ENCODE measurements at regions not wholly inside any gene's neighbourhood (a gene's known extent, or its start where the extent isn't known, plus 50 kb on each side); places are given as distances from the start of the nearest gene placed in this dataset.
A peak's percentile ranks its signal among the peaks of the same experiment; 100 is the strongest.

DNA sequence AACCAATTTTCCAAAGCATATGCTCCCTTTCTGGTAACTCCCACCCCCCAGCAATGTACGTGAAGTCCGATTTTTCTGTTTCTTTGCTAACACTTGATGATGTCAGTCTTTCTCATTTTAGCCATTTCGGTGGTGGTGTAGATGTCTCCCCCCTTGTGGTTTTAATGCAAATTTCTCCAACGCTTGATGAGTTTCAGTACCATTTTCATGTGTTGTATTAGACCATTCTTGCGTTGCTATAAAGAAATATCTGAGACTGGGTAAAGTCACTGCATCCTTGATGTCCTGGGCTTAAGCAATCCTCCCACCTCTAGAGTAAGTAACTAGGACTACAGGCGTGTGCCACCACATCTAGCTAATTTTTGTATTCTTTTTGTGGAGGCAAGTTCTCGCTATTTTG is 148.4 kb upstream of the VCX3A start:
- H3K9me3 ChIP-seq, result no peaks in the 10 kb centered on the region
- ATAC-seq, result no peak
- H3K27ac ChIP-seq, result no peak overlapping the region
- no peak for TF ChIP-seq POLR2A (IDR thresholded peaks at IDR 0.05)
- TF ChIP-seq, protein P1, sequence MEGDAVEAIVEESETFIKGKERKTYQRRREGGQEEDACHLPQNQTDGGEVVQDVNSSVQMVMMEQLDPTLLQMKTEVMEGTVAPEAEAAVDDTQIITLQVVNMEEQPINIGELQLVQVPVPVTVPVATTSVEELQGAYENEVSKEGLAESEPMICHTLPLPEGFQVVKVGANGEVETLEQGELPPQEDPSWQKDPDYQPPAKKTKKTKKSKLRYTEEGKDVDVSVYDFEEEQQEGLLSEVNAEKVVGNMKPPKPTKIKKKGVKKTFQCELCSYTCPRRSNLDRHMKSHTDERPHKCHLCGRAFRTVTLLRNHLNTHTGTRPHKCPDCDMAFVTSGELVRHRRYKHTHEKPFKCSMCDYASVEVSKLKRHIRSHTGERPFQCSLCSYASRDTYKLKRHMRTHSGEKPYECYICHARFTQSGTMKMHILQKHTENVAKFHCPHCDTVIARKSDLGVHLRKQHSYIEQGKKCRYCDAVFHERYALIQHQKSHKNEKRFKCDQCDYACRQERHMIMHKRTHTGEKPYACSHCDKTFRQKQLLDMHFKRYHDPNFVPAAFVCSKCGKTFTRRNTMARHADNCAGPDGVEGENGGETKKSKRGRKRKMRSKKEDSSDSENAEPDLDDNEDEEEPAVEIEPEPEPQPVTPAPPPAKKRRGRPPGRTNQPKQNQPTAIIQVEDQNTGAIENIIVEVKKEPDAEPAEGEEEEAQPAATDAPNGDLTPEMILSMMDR (IDR thresholded peaks at IDR 0.05), result no peak
- intact Hi-C loops (cut with DNase I), result no loop called here
- WGBS, 2 donors, result 96 to 97% methylated on average over 7 of the region's 7 CpGs
- no peaks in the 10 kb centered on the region for H3K36me3 ChIP-seq (replicated peaks in 1 of 2; ENCODE audit: insufficient read depth in 1 of 2, low read depth in 2 of 2)
- no peaks in the 10 kb centered on the region for H3K27me3 ChIP-seq
- H3K4me3 ChIP-seq, result no peak overlapping the region
- H3K4me1 ChIP-seq, result peaks cover 13% of the 10 kb centered on the region
- DNase-seq, result no peak

- WGBS, 2 donors, result 87 to 91% methylated on average over 7 of the region's 7 CpGs
- Histone ChIP-seq H3K9me3 (no peaks in the 10 kb centered on the region), H3K27me3 (no peaks in the 10 kb centered on the region), H3K36me3 (replicated peaks in 1 of 2; ENCODE audit: insufficient read depth in 1 of 2, low read depth in 2 of 2) (no peaks in the 10 kb centered on the region), H3K4me1 (peaks cover 13% of the 10 kb centered on the region), H3K27ac (no peak overlapping the region), H3K4me3 (no peak overlapping the region)
- no peak for TF ChIP-seq POLR2A (IDR thresholded peaks at IDR 0.05)
- TF ChIP-seq, protein P1 (IDR thresholded peaks at IDR 0.05), result no peak
- no peak for ATAC-seq
- intact Hi-C loops (cut with DNase I), result no loop called here
- no peak for DNase-seq
These were observed 146.7 kb upstream of the VCX3A start for GRCh38 chrX:6681521-6682145.

DNA sequence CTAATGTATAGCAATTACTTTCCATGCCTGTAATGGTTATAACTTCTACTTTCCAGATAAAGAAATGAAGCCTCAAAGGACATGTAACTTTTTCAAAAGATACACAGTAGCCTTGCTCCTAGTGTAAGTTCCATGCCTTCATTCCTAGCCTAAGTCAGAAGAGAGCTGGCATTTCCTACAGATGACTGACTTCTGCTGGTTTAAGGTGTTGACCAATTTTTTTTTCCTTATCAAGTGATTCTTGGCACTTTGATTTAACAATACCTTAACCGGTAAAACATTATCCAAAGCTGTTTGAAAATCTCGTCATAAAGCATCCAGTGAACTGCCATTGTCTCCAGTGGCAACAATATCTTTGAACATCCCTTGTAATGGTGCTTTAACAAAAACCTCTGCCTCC is 145.1 kb upstream of the VCX3A start:
- Histone ChIP-seq H3K4me3 (no peak overlapping the region), H3K4me1 (peaks cover 9% of the 10 kb centered on the region), H3K27me3 (no peaks in the 10 kb centered on the region), H3K27ac (no peak overlapping the region), H3K36me3 (replicated peaks in 1 of 2; ENCODE audit: insufficient read depth in 1 of 2, low read depth in 2 of 2) (no peaks in the 10 kb centered on the region), H3K9me3 (no peaks in the 10 kb centered on the region)
- intact Hi-C loops (cut with DNase I), result no loop called here
- no peak for DNase-seq
- WGBS, 2 donors, result 24 to 33% methylated on average over 2 of the region's 2 CpGs
- TF ChIP-seq, protein P1 (IDR thresholded peaks at IDR 0.05), result no peak
- TF ChIP-seq POLR2A (IDR thresholded peaks at IDR 0.05), result no peak
- no peak for ATAC-seq

DNA sequence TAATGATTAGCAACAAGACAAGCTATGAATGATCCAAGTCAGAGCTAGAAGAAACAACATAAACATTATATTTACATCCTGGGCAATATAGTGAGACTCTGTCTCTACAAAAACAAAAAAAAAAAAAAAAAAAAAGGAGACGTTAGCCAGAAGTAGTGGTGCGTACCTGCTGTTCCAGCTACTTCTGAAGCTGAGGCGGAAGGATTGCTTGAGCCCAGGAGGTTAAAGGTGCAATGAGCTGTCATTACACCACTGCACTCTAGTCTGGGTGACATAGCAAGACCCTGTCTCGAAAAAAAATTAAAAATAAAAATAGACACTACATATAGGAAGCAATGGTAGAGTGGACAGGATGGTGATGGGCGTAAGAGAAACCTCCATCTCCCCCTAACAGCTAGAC is 144.6 kb upstream of the VCX3A start:
- no peak for ATAC-seq
- 52 to 72% methylated on average over 5 of the region's 5 CpGs for WGBS, 2 donors
- no peak for DNase-seq
- intact Hi-C loops (cut with DNase I), result no loop called here
- no peaks in the 10 kb centered on the region for H3K9me3 ChIP-seq
- no peaks in the 10 kb centered on the region for H3K27me3 ChIP-seq
- no peaks in the 10 kb centered on the region for H3K36me3 ChIP-seq (replicated peaks in 1 of 2; ENCODE audit: insufficient read depth in 1 of 2, low read depth in 2 of 2)
- H3K4me1 ChIP-seq, result peaks cover 9% of the 10 kb centered on the region
- TF ChIP-seq POLR2A (IDR thresholded peaks at IDR 0.05), result no peak
- TF ChIP-seq, protein P1 (IDR thresholded peaks at IDR 0.05), result no peak
- no peak overlapping the region for H3K4me3 ChIP-seq
- no peak overlapping the region for H3K27ac ChIP-seq

GRCh38 chrX:6678313-6678712 is 143.4 kb upstream of the VCX3A start:
- DNase-seq (peak in 2 of 4 donors; percentile 2 to 19), ATAC-seq (no peak)
- H3K27me3 ChIP-seq, result no peaks in the 10 kb centered on the region
- TF ChIP-seq POLR2A (IDR thresholded peaks at IDR 0.05), result no peak
- TF ChIP-seq, protein P1 (IDR thresholded peaks at IDR 0.05), result no peak
- peaks cover 9% of the 10 kb centered on the region for H3K4me1 ChIP-seq
- no peak overlapping the region for H3K27ac ChIP-seq
- intact Hi-C loops (cut with DNase I), result no loop called here
- no peaks in the 10 kb centered on the region for H3K9me3 ChIP-seq
- no peak overlapping the region for H3K4me3 ChIP-seq
- 0 to 14% methylated on average over 7 of the region's 7 CpGs for WGBS, 2 donors
- H3K36me3 ChIP-seq (replicated peaks in 1 of 2; ENCODE audit: insufficient read depth in 1 of 2, low read depth in 2 of 2), result no peaks in the 10 kb centered on the region

Data from body of pancreas (tissue), 4 donors.